GM12872 (cell line): ENCODE measurements at regions not wholly inside any gene's neighbourhood (a gene's known extent, or its start where the extent isn't known, plus 50 kb on each side); places are given as distances from the start of the nearest gene placed in this dataset.

ENCODE experiments used
- TF ChIP-seq, protein P1 (sequence below): IDR thresholded peaks from 3 replicates; pipeline ENCODE4 v1.5.1; 2011; ENCODE audit warnings: low read depth, mild to moderate bottlenecking, low read length, moderate library complexity; ENCODE audit not compliant: insufficient read depth

DNA sequence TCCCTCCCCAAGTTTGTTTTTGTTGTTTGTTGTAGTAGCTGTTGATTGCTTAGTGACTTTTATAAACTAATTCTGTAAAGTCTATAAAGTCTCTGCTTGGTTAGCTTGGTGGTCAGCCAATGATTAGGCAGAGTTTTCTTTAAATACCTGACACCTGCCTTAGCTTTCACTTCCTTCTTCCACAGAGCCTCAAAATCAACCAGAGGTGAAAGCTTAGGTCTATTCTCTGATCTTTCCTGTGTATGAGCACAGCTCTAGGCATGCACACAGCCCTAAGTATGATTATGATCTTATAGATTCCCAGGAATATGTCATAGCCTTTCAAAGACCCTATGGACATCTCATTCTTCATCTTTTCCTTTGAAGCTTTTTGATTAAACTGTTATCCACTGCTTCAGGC lies 514.7 kb downstream of the AACS start:
- TF ChIP-seq, protein P1, sequence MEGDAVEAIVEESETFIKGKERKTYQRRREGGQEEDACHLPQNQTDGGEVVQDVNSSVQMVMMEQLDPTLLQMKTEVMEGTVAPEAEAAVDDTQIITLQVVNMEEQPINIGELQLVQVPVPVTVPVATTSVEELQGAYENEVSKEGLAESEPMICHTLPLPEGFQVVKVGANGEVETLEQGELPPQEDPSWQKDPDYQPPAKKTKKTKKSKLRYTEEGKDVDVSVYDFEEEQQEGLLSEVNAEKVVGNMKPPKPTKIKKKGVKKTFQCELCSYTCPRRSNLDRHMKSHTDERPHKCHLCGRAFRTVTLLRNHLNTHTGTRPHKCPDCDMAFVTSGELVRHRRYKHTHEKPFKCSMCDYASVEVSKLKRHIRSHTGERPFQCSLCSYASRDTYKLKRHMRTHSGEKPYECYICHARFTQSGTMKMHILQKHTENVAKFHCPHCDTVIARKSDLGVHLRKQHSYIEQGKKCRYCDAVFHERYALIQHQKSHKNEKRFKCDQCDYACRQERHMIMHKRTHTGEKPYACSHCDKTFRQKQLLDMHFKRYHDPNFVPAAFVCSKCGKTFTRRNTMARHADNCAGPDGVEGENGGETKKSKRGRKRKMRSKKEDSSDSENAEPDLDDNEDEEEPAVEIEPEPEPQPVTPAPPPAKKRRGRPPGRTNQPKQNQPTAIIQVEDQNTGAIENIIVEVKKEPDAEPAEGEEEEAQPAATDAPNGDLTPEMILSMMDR = no peak

- TF ChIP-seq, protein P1 = no peak
Measured at GRCh38 chr12:125583071-125583470, 517.8 kb downstream of the AACS start.

GRCh38 chr12:125586441-125586840 lies 521.2 kb downstream of the AACS start:
- TF ChIP-seq, protein P1 = no peak

- TF ChIP-seq, protein P1 = no peak
Measured at GRCh38 chr12:125593269-125593668, 528.0 kb downstream of the AACS start.

GRCh38 chr12:125604976-125605375 lies 539.7 kb downstream of the AACS start:
- TF ChIP-seq, protein P1 = no peak

DNA sequence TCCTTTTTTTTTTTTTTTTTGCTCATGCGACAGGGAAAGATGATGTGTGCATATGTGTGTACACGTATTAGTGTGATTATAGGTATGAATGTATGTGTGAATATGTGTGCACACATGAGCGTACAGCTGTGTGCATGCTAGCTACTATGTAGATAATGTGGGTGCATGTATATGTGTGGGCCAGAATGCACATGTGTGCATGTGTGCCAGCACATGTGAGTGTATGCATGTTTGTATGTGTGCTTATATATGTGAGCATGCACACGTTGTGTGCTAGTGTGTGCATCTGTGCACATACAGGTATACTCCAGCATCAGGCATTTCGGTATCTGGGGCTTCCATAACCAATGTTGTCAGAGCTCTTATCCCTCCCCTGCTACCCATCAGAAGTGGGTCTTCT lies 541.1 kb downstream of the AACS start:
- TF ChIP-seq, protein P1 = no peak

DNA sequence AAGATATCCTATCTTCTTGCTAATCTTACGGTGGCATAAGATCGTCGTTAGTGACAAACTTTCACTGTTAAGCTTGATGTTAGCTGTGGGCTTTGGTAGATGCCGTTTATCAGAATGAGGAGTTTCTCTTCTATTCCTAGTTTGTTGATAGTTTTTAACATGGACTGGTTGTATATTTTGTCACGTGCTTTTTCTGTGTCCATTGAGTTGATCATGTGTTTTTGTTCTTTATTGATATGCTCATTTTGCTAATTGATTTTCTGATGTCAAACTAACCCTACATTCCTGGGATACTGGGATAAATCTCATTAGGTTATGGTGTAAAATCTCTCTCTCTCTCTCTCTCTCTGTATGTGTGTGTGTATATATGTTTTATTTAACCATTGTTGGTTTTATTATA lies 545.1 kb downstream of the AACS start:
- TF ChIP-seq, protein P1 = no peak

GRCh38 chr12:125610971-125611370 lies 545.7 kb downstream of the AACS start:
- TF ChIP-seq, protein P1 = no peak
